ENCODE measurements at regions not wholly inside any gene's neighbourhood (a gene's known extent, or its start where the extent isn't known, plus 50 kb on each side); places are given as distances from the start of the nearest gene placed in this dataset.

DNA sequence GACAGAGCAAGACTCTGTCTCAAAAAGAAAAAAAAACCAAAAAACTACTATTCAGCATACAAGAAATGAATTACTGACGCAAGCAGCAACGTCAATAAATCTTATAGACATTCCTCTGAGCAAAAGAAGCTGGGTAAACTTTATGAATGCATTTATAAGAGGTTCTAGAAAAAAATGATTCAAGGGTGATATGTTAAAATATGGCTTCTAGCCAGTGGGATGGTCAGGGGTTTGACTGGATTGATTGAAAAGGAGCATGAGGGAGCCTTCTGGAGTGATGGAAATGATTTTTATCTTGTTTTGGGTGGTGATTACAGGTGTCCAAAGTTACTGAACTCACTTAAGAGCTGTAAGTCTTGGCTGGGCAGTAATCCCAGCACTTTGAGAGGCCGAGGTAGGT, 64.9 kb upstream of the SALL4 start:
- DNase-seq, result no peak

DNA sequence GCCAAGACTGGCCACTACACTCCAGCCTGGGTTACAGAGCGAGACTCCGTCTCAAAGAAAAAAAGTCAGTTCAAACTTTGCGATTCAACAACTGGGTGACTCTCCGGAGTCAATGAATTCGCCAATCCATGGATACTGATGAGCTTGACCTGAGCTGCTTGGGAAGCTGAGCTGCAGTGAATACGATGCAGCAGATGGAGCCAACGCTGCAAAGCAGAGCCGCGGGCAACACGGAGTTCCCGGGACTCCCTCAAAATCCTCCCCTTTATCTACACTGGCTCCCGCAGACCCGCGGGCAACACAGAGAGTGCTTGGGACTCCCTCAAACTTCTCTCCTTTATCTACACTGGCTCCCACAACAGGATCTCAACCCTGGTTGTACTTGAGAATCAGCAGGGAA, 62.6 kb upstream of the SALL4 start:
- DNase-seq, result no peak

DNA sequence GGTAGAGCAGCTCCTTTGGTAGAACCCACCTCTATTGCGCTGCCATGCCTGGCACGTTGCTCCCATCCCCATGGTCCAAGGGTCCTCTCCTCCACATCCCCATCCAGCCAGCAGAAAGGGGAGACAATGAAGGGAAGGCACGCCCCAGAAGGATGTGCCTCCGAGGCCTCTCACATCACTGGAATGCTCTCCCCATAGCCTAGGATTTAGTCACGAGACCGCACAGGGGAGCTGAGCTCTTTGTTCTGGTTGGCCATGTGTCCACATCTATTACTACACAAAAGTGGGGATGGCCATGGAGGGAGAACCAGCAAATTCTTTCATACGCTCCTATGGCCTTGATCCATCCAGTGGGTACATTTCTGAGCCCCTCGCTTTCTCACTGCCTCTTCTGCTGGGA, 60.5 kb upstream of the SALL4 start:
- no peak for DNase-seq

DNA sequence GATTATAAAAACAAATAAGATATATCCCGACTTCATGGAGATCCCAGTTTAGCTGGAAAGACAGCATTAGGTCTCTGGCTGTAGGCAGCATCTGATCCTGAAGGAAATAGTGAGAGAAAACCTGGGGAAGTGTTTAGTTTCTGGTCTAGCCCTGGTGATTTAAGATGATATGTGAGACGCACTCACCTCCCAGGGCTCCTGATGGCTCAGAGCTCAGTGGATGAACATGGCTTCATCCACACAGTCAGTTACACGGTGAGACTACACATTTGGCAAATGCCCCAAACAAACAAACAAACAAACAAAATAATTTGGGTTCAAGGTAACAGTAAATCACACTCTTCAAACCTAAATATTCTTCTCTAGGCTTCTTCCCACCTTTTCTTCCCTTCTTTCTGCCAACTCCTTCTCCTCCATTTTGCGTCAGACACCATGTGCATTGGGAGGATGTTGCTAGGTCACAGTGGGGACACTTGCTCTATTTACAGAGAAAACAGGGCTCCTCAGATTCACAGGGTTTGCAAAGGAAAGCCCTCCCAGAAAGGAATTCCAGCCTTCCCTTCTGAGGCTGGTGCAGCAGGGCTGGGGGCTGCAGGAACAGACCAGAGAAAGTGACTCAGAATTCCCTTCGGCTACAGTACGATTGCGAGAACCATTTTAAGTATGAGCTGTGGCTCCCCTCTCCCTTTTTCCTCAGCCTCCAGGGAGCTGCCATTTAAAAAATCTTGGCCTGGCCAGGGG, 59.6 kb upstream of the SALL4 start:
- no peak for DNase-seq

DNA sequence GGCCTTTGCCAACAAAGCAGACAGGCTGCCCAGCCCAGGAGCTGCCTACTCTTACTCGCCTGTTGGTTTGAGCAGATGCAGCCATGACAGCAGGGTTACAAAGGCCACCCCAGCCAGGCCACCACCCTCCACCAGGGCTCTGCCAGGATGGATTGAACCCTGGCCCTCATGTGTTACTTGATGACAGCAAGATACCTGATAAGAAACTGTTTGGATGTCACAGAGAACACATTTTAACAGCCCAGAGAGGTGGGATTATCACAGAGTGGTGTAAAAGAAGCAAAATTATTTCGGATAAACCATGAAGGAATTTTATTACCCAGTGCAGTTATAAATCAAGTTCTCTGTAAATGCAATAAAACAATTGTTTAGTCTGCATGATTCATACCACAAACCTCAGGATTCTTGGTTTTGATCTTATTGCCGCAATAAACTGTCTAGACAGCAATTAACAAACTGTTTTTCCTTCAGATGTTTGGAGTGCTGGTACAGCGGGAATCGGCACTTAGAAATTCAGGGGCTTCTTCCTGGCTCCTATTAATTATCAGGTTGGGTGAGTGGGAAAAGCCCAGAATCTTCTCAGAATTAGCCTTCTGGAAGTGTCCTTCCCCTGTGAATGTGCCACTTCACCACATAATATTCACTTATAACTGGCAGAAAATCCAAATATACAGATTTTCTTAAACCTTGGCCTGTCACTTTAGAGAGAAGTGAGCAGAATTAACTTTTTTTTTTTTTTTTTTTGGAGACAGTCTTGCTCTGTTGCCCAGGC, 58.0 kb upstream of the SALL4 start:
- DNase-seq, result no peak

DNA sequence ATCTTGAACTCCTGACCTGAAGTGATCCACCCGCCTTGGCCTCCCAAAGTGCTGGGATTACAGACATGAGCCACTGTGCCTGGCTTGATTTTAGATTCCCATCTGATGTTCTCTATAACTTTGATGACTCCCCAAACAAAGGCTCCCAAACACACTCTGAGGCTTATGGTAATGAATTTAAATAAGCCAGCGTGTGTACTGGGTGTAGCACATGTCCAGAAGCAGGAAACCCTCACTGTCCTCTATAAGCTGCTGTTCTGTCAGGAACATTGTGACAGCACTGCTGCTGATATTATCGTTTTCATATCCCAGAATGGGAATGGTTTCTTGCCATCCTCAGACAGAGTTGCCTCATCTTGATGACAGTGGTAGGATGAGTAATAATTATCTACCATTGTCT, 54.1 kb upstream of the SALL4 start:
- DNase-seq, result no peak

DNA sequence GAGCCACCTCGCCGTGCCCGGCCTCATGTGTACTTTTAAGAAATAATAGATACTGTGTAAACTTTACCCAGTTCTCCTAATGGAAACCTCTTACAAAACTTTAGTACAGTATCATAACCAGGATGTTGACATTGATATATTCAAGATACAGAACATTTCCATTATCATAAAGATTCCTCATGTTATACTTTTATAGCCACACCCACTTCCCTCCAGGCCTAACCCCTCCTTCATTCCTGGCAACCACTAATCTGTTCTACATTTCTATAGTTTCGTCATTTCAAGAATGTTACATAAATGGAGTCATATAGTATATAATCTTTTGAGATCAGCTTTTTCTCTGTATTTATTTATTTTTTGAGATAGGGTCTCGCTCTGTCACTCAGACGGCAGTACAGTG, 52.6 kb upstream of the SALL4 start:
- no peak for DNase-seq
